ENCODE measurements at regions not wholly inside any gene's neighbourhood (a gene's known extent, or its start where the extent isn't known, plus 50 kb on each side); places are given as distances from the start of the nearest gene placed in this dataset.

GRCh38 chr5:61686491-61687257, 354.6 kb downstream of the ZSWIM6 start:
- DNase-seq (ENCODE audit: low read depth): no peak

- no peak for DNase-seq (ENCODE audit: low read depth)
These were observed 355.3 kb downstream of the ZSWIM6 start for GRCh38 chr5:61687371-61687770.

GRCh38 chr5:61689153-61689846, 357.2 kb downstream of the ZSWIM6 start:
- DNase-seq (ENCODE audit: low read depth): no peak

GRCh38 chr5:61697809-61698558, 365.9 kb downstream of the ZSWIM6 start:
- DNase-seq (ENCODE audit: low read depth): no peak

- DNase-seq (ENCODE audit: low read depth): no peak
These were observed 370.0 kb downstream of the ZSWIM6 start for GRCh38 chr5:61701877-61702602.

- no peak for DNase-seq (ENCODE audit: low read depth)
These were observed 370.7 kb downstream of the ZSWIM6 start for GRCh38 chr5:61702784-61703183.

GRCh38 chr5:61704289-61704688, 372.2 kb downstream of the ZSWIM6 start:
- DNase-seq (ENCODE audit: low read depth): no peak

- DNase-seq (ENCODE audit: low read depth): no peak
These were observed 374.7 kb downstream of the ZSWIM6 start for GRCh38 chr5:61706751-61707150.

- DNase-seq (ENCODE audit: low read depth): no peak
These were observed 387.1 kb downstream of the ZSWIM6 start for GRCh38 chr5:61719124-61719523.

GRCh38 chr5:61720829-61721228, 388.8 kb downstream of the ZSWIM6 start:
- no peak for DNase-seq (ENCODE audit: low read depth)

GRCh38 chr5:61724102-61724501, 392.0 kb downstream of the ZSWIM6 start:
- no peak for DNase-seq (ENCODE audit: low read depth)

GRCh38 chr5:61728287-61728686, 396.2 kb downstream of the ZSWIM6 start:
- DNase-seq (ENCODE audit: low read depth): no peak

- no peak for DNase-seq (ENCODE audit: low read depth)
These were observed 398.8 kb downstream of the ZSWIM6 start for GRCh38 chr5:61730866-61731265.

- DNase-seq (ENCODE audit: low read depth): no peak
These were observed 399.3 kb downstream of the ZSWIM6 start for GRCh38 chr5:61731267-61731945.

GRCh38 chr5:61731946-61732314, 399.9 kb downstream of the ZSWIM6 start:
- DNase-seq (ENCODE audit: low read depth): no peak

- no peak for DNase-seq (ENCODE audit: low read depth)
These were observed 400.3 kb downstream of the ZSWIM6 start for GRCh38 chr5:61732369-61732768.

GRCh38 chr5:61732796-61733195, 400.7 kb downstream of the ZSWIM6 start:
- DNase-seq (ENCODE audit: low read depth): no peak

GRCh38 chr5:61734001-61734400, 401.9 kb downstream of the ZSWIM6 start:
- DNase-seq (ENCODE audit: low read depth): no peak

GRCh38 chr5:61734966-61735365, 402.9 kb downstream of the ZSWIM6 start:
- no peak for DNase-seq (ENCODE audit: low read depth)

- no peak for DNase-seq (ENCODE audit: low read depth)
These were observed 403.5 kb downstream of the ZSWIM6 start for GRCh38 chr5:61735531-61735930.

GRCh38 chr5:61735995-61736394, 403.9 kb downstream of the ZSWIM6 start:
- DNase-seq (ENCODE audit: low read depth): no peak
